GM12891 (cell line): ENCODE measurements at regions not wholly inside any gene's neighbourhood (a gene's known extent, or its start where the extent isn't known, plus 50 kb on each side); places are given as distances from the start of the nearest gene placed in this dataset.

ENCODE experiments used
- DNase-seq: peaks from one replicate; pipeline ENCODE4 v3.0.0; 2011; ENCODE audit warnings: low spot score; ENCODE audit not compliant: insufficient read length
- FAIRE-seq: peaks from 2 replicates; lab custom pipeline; 2011; peaks lifted over from hg19 to GRCh38; lab: Jason Lieb, UNC
- PAX5 ChIP-seq: IDR thresholded peaks from 2 replicates; pipeline ENCODE4 v1.6.1; 2011; ENCODE audit warnings: low read length, moderate library complexity, mild to moderate bottlenecking; ENCODE audit not compliant: insufficient read depth, severe bottlenecking
- POLR2A ChIP-seq: IDR thresholded peaks from 2 replicates; pipeline ENCODE4 v1.6.1; 2011; ENCODE audit warnings: low read depth, low read length, control low read depth
- POLR2AphosphoS5 ChIP-seq: IDR thresholded peaks from 2 replicates; pipeline ENCODE4 v1.6.1; 2011; ENCODE audit warnings: low read depth, low read length, control low read depth
- POU2F2 ChIP-seq: IDR thresholded peaks from 2 replicates; pipeline ENCODE4 v1.6.1; 2011; ENCODE audit warnings: low read depth, mild to moderate bottlenecking, control low read depth, low read length, moderate library complexity
- SPI1 ChIP-seq: IDR thresholded peaks from 2 replicates; pipeline ENCODE4 v1.6.1; 2011; ENCODE audit warnings: low read depth, low read length, control low read depth
- TAF1 ChIP-seq: IDR thresholded peaks from 2 replicates; pipeline ENCODE4 v1.6.1; 2011; ENCODE audit warnings: low read depth, low read length, control low read depth

DNA sequence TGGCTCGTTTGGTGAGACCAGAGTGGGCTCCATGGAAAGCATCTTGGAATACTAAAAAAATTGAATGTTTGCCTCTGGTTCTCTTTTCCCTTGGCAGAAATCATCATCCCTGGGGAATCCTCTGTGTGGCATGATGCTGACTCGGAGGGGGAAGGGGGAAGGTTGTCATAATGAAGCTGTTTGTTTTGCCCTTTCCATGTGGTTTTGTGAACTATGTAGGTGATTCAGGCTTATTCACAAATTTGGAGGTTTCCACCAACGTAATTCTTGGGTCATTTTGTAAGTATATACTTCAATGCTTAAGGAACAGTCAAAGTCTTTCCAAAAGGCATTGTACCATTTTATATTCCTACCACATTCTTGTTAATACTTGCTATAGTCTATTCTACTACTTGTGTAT lies 754.0 kb upstream of the FAT3 start:
- FAIRE-seq (no peak), DNase-seq (no peak)
- TF ChIP-seq SPI1 (no peak), POLR2AphosphoS5 (no peak), TAF1 (no peak), POU2F2 (no peak), POLR2A (no peak), PAX5 (no peak)

GRCh38 chr11:91459840-91460239 lies 764.8 kb upstream of the FAT3 start:
- DNase-seq (no peak), FAIRE-seq (no peak)
- TF ChIP-seq POU2F2 (no peak), PAX5 (no peak), POLR2A (no peak), SPI1 (no peak), TAF1 (no peak), POLR2AphosphoS5 (no peak)

DNA sequence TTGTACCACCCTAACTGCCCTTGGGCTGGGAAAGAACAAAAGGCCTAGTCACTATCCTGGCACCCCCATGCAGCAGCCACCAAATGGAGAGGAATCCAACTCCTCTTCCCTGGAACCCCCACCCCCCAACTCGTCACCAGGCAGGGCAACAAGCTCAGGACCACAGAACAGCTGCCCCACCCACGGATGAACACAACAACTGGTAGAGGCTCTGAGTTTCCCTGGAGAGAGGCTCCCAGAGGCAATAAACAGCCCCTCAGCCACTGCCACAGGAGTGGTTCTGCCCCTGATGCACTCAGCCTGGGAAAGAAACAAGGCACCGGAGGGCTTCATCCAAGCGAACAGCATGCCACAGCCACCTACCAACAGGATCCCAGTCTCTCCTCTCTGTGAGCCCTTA lies 778.4 kb upstream of the FAT3 start:
- TF ChIP-seq SPI1 = no peak
- TF ChIP-seq POU2F2 = no peak
- TF ChIP-seq POLR2A = no peak
- no peak for TF ChIP-seq POLR2AphosphoS5
- TF ChIP-seq TAF1 = no peak
- no peak for TF ChIP-seq PAX5
- DNase-seq (no peak), FAIRE-seq (no peak)

- TF ChIP-seq SPI1 (no peak), POLR2A (no peak), POLR2AphosphoS5 (no peak), PAX5 (no peak), TAF1 (no peak), POU2F2 (no peak)
- FAIRE-seq = no peak
- DNase-seq = no peak
Measured at GRCh38 chr11:91435694-91436395, 788.8 kb upstream of the FAT3 start.

DNA sequence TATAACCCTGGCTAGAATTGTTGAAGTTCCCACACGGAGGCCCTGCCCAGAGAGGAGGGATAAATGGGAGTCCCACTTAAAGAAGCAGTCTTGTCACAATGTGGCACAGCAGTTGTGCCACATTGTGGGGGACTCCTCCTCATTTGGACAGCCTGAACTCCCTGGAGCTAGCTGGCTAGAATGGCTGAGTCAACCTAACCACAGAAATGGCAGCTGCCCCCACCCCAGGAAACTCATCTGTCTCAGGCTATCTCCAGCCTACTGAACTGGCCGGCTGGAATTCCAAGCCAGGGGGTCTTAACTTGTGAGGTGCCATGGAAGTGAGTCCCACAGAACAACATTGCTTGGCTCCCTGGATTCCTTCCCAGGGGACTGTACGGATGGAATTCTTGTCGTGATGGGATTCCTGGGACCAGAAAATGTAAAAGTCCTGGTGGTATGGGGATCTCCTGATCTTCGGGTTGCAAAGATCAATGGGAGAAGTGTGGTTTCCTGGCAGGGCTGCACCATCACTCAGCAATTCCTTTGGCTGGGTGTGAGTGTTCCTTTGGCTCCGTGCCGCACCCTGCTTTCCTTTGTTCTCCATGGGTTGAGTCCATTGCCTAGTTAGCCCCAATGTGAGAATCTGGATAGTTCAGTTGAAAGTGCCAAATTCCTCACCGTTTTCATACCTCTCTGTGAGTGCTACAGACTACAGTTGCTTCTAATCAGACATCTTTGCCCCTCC lies 791.2 kb upstream of the FAT3 start:
- no peak for TF ChIP-seq SPI1
- TF ChIP-seq PAX5 = no peak
- no peak for TF ChIP-seq TAF1
- no peak for TF ChIP-seq POLR2AphosphoS5
- DNase-seq (no peak), FAIRE-seq (no peak)

GRCh38 chr11:91421641-91422040 lies 803.0 kb upstream of the FAT3 start:
- DNase-seq = no peak
- TF ChIP-seq SPI1 = no peak
- no peak for TF ChIP-seq POLR2A
- TF ChIP-seq PAX5 = no peak
- no peak for TF ChIP-seq POLR2AphosphoS5
- TF ChIP-seq POU2F2 = no peak
- no peak for TF ChIP-seq TAF1
- no peak for FAIRE-seq

DNA sequence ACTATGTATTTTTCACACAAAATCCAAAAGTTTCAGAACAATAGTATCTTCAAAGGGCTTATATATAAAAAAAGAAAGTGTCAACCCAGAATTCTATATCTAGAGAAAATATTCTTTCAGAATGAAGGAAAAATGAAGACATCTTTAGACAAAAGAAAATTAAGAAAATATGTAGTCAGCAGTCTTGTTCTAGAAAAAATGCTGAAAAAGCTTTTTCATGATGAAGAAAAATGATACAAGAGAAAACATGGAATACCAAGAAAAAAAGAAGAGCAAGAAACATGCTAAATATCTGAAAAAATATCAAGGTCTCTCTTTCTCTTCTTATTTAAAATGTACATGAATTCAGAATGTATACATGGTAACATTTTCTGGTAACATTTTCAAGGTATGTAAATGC lies 816.8 kb upstream of the FAT3 start:
- FAIRE-seq = no peak
- no peak for DNase-seq
- no peak for TF ChIP-seq POLR2AphosphoS5
- no peak for TF ChIP-seq TAF1
- TF ChIP-seq SPI1 = no peak

DNA sequence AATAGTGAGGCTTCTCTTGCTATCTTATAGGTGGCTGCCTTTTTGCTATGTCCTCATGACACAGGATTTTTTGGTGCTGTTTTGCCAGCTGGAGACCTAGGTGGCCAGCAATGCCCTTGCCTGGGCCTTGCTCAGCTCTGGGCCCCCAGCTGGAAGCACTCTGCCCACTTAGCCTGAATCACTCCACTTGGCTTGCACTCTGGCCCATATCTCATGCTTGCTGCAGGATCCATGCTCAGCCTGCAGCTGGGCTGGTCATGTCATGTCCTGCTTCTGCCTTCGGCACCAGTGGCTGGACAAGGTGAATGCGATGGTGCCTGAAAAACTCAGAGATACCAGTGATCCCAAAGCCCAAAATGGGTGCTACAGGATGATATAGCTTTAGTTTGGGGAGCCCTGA lies 818.6 kb upstream of the FAT3 start:
- no peak for TF ChIP-seq POU2F2
- TF ChIP-seq PAX5 = no peak
- no peak for TF ChIP-seq SPI1
- no peak for TF ChIP-seq POLR2AphosphoS5
- no peak for TF ChIP-seq TAF1
- no peak for TF ChIP-seq POLR2A
- DNase-seq (no peak), FAIRE-seq (no peak)

DNA sequence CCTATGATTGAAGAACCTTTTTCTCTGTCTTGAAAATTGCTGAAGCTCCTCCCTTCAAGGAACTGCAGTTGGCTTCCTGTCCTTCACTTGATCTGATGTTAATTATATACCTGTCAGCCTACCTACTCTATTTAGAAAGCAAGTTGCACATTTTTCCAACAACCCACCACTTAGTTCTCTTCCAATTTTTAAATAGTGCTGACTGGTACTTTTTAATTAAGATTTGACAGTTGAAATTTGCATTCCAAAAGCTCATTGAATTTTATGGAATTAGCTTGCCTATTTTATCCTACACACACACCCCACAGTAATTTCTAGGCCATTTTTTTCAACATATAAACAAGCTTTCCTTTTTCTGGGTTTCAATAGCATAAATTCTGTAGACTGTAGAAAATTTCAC lies 820.3 kb upstream of the FAT3 start:
- no peak for FAIRE-seq
- no peak for TF ChIP-seq TAF1
- no peak for TF ChIP-seq POU2F2
- no peak for TF ChIP-seq POLR2A
- TF ChIP-seq POLR2AphosphoS5 = no peak
- no peak for TF ChIP-seq PAX5
- no peak for TF ChIP-seq SPI1

GRCh38 chr11:91397134-91397468 lies 827.5 kb upstream of the FAT3 start:
- TF ChIP-seq POU2F2 (no peak), TAF1 (no peak), SPI1 (no peak)
- no peak for FAIRE-seq

More for the DNA sequence above, 820.3 kb upstream of the FAT3 start:
- DNase-seq = no peak

More at GRCh38 chr11:91397134-91397468, 827.5 kb upstream of the FAT3 start:
- DNase-seq = no peak
